Body of pancreas (tissue), 4 donors: ENCODE measurements at regions not wholly inside any gene's neighbourhood (a gene's known extent, or its start where the extent isn't known, plus 50 kb on each side); places are given as distances from the start of the nearest gene placed in this dataset.

Experiments used
- ATAC-seq: fragments of 150-250 bp; one replicate; pipeline ENCODE4 v1.9.1; 2016
- DNase-seq, 4 donors: peaks; one replicate each; pipeline ENCODE4 v3.0.0-alpha.2; 2019
- H3K27ac ChIP-seq, 4 donors: fragments of 200-600 bp; sonication (generic); 1 replicate in 3 of 4; 2 replicates in 1 of 4; pipeline versions ENCODE4 v1.5.1 to v1.6.1; 2016 to 2019; ENCODE audit warnings: mild to moderate bottlenecking in 1 of 4, mixed read lengths in 1 of 4, moderate library complexity in 1 of 4
- H3K27me3 ChIP-seq, 2 donors: fragments of 200-600 bp; sonication (generic); one replicate each; pipeline ENCODE4 v1.6.0; 2016; ENCODE audit warnings: mild to moderate bottlenecking in 1 of 2
- H3K36me3 ChIP-seq, 2 donors: fragments of 200-600 bp; sonication (generic); replicated peaks in 1 of 2; 2 replicates each; pipeline ENCODE4 v1.5.1; 2016; ENCODE audit warnings: low read depth in 2 of 2; ENCODE audit not compliant: insufficient read depth in 1 of 2
- H3K4me1 ChIP-seq: fragments of 200-600 bp; sonication (generic); one replicate; pipeline ENCODE4 v1.6.0; 2016
- H3K4me3 ChIP-seq, 2 donors: fragments of 200-600 bp; sonication (generic); 1 replicate in 1 of 2; 2 replicates in 1 of 2; pipeline ENCODE4 v1.5.1; 2016 to 2019
- H3K9me3 ChIP-seq, 3 donors: fragments of 200-600 bp; sonication (generic); 1 replicate in 2 of 3; 2 replicates in 1 of 3; pipeline ENCODE4 v1.5.1; 2016
- CTCF ChIP-seq, 7 experiments: fragments of 450-650 bp in 4 of 7; fragments of 200-600 bp in 3 of 7; sonication (generic) in 3 of 7; IDR thresholded peaks; one replicate each; pipeline ENCODE4 v1.5.1; 2016 to 2019; ENCODE audit warnings: antibody characterized with exemption in 7 of 7
- POLR2A ChIP-seq, 3 donors: fragments of 450-650 bp; IDR thresholded peaks; one replicate each; pipeline ENCODE4 v1.6.1; 2016; ENCODE audit warnings: antibody characterized with exemption in 3 of 3, mild to moderate bottlenecking in 2 of 3
- WGBS, 2 donors: methylation state at CpG; one replicate each; pipeline ENCODE4 v1.1.5; 2017; 5-methylcytosine and 5-hydroxymethylcytosine counted together
- intact Hi-C: fragments of 100-400 bp; cut with DNase I; formaldehyde crosslinking; loops from one replicate; pipeline ENCODE4 v1.15.1; 2023

GRCh38 chr1:219989766-219990165 lies 56.5 kb downstream of the EPRS1 start:
- Histone ChIP-seq H3K4me1 (peaks cover 60% of the 10 kb centered on the region), H3K27me3 (no peaks in the 10 kb centered on the region), H3K9me3 (no peaks in the 10 kb centered on the region), H3K36me3 (no peaks in the 10 kb centered on the region), H3K27ac (no peak overlapping the region), H3K4me3 (no peak overlapping the region)
- ATAC-seq (no peak), DNase-seq (no peak)
- no peak for TF ChIP-seq POLR2A (IDR thresholded peaks at IDR 0.05)
- no peak for TF ChIP-seq CTCF (IDR thresholded peaks at IDR 0.05)
- 53 to 59% methylated on average over 4 of the region's 4 CpGs for WGBS, 2 donors
- intact Hi-C loops: no loop called here

GRCh38 chr1:219988818-219989217 lies 57.5 kb downstream of the EPRS1 start:
- TF ChIP-seq POLR2A (IDR thresholded peaks at IDR 0.05) (no peak), CTCF (IDR thresholded peaks at IDR 0.05) (no peak)
- H3K27ac ChIP-seq: peak overlapping the region in 1 of 4 donors; percentile 27
- intact Hi-C loops: no loop called here
- no peak for DNase-seq
- peaks cover 0 to 2% of the 10 kb centered on the region in 2 donors for H3K36me3 ChIP-seq
- H3K4me1 ChIP-seq: peaks cover 56% of the 10 kb centered on the region
- H3K4me3 ChIP-seq: no peak overlapping the region
- no peaks in the 10 kb centered on the region for H3K9me3 ChIP-seq
- no peak for ATAC-seq
- no peaks in the 10 kb centered on the region for H3K27me3 ChIP-seq

- H3K36me3 ChIP-seq: peaks cover 0 to 2% of the 10 kb centered on the region in 2 donors
- TF ChIP-seq POLR2A (IDR thresholded peaks at IDR 0.05) (no peak), CTCF (IDR thresholded peaks at IDR 0.05) (no peak)
- H3K4me1 ChIP-seq: peaks cover 52% of the 10 kb centered on the region
- no peak for ATAC-seq
- intact Hi-C loops: no loop called here
- no peak for DNase-seq
- H3K4me3 ChIP-seq: no peak overlapping the region
- no peaks in the 10 kb centered on the region for H3K9me3 ChIP-seq
- 66 to 68% methylated on average over 5 of the region's 5 CpGs for WGBS, 2 donors
- peak overlapping the region in 3 of 4 donors; percentile 20 to 27 (median 23) for H3K27ac ChIP-seq
- no peaks in the 10 kb centered on the region for H3K27me3 ChIP-seq
Measured at GRCh38 chr1:219988387-219988786, 57.9 kb downstream of the EPRS1 start.

GRCh38 chr1:219987325-219987724 lies 59.0 kb upstream of the SLC30A10 start:
- ATAC-seq (no peak), DNase-seq (peak in 1 of 4 donors; percentile 21)
- Histone ChIP-seq H3K9me3 (no peaks in the 10 kb centered on the region), H3K27ac (peak overlapping the region in 3 of 4 donors; percentile 32 to 37 (median 37)), H3K4me1 (peaks cover 42% of the 10 kb centered on the region), H3K27me3 (no peaks in the 10 kb centered on the region), H3K36me3 (peaks cover 3% of the 10 kb centered on the region in 2 donors), H3K4me3 (no peak overlapping the region)
- 36 to 42% methylated on average over 2 of the region's 2 CpGs for WGBS, 2 donors
- TF ChIP-seq POLR2A (IDR thresholded peaks at IDR 0.05) (no peak), CTCF (IDR thresholded peaks at IDR 0.05) (no peak)
- intact Hi-C loops: no loop called here

- TF ChIP-seq POLR2A (IDR thresholded peaks at IDR 0.05) (no peak), CTCF (IDR thresholded peaks at IDR 0.05) (no peak)
- H3K4me1 ChIP-seq: peaks cover 23% of the 10 kb centered on the region
- WGBS, 2 donors: 95 to 96% methylated on average over 3 of the region's 3 CpGs
- intact Hi-C loops: no loop called here
- no peak for ATAC-seq
- H3K27ac ChIP-seq: no peak overlapping the region
- peaks cover 8% of the 10 kb centered on the region in 2 donors for H3K36me3 ChIP-seq
- no peaks in the 10 kb centered on the region for H3K9me3 ChIP-seq
- H3K27me3 ChIP-seq: no peaks in the 10 kb centered on the region
- no peak overlapping the region for H3K4me3 ChIP-seq
- no peak for DNase-seq
Measured at GRCh38 chr1:219985169-219985568, 56.8 kb upstream of the SLC30A10 start.
